GM23248 (cell line): ENCODE measurements at regions not wholly inside any gene's neighbourhood (a gene's known extent, or its start where the extent isn't known, plus 50 kb on each side); places are given as distances from the start of the nearest gene placed in this dataset.
"Not testable (repeated sequence)": the region's sequence is repeated elsewhere in the genome, so short reads cannot be mapped to it uniquely, and the experiment has no call there.

Experiments used
- DNase-seq: peaks from one replicate; pipeline ENCODE4 v3.0.0-alpha.2; 2015
- H2AFZ ChIP-seq: fragments of 200-600 bp; sonication (generic); 2 replicates; pipeline ENCODE4 v1.6.1; 2016; ENCODE audit warnings: antibody characterized with exemption
- H3F3A ChIP-seq: fragments of 200-600 bp; sonication (generic); 2 replicates; pipeline ENCODE4 v1.6.1; 2016; ENCODE audit warnings: mild to moderate bottlenecking, antibody characterized with exemption, mixed run types; ENCODE audit not compliant: insufficient read depth
- H3K27ac ChIP-seq: fragments of 200-600 bp; sonication (generic); 2 replicates; pipeline ENCODE4 v1.5.1; 2016; ENCODE audit warnings: mild to moderate bottlenecking
- H3K27me3 ChIP-seq: fragments of 200-600 bp; sonication (generic); replicated peaks from 2 replicates; pipeline ENCODE4 v1.6.1; 2016; ENCODE audit warnings: mild to moderate bottlenecking; ENCODE audit not compliant: insufficient read depth
- H3K36me3 ChIP-seq: fragments of 200-600 bp; sonication (generic); 2 replicates; pipeline ENCODE4 v1.6.1; 2016; ENCODE audit warnings: low read depth, mild to moderate bottlenecking
- H3K4me1 ChIP-seq: fragments of 200-600 bp; sonication (generic); 2 replicates; pipeline ENCODE4 v1.6.1; 2016; ENCODE audit warnings: mild to moderate bottlenecking; ENCODE audit not compliant: insufficient read depth
- H3K4me2 ChIP-seq: fragments of 200-600 bp; sonication (generic); one replicate; pipeline ENCODE4 v1.6.1; 2016; ENCODE audit warnings: mild to moderate bottlenecking; ENCODE audit not compliant: unreplicated experiment
- H3K4me3 ChIP-seq: fragments of 200-600 bp; sonication (generic); 2 replicates; pipeline ENCODE4 v1.5.1; 2016; ENCODE audit warnings: mild to moderate bottlenecking
- H3K79me2 ChIP-seq: fragments of 200-600 bp; sonication (generic); 2 replicates; pipeline ENCODE4 v1.6.1; 2016; ENCODE audit warnings: mild to moderate bottlenecking; ENCODE audit not compliant: insufficient read depth
- H3K9ac ChIP-seq: fragments of 200-600 bp; sonication (generic); 2 replicates; pipeline ENCODE4 v1.6.1; 2016; ENCODE audit warnings: mild to moderate bottlenecking
- H3K9me2 ChIP-seq: fragments of 200-600 bp; sonication (generic); 2 replicates; pipeline ENCODE4 v1.6.1; 2016; ENCODE audit warnings: mixed run types, mild to moderate bottlenecking, moderate library complexity; ENCODE audit not compliant: insufficient read depth
- H3K9me3 ChIP-seq: fragments of 200-600 bp; sonication (generic); one replicate; pipeline ENCODE4 v1.6.1; 2017; ENCODE audit warnings: low read depth
- H4K20me1 ChIP-seq: fragments of 200-600 bp; sonication (generic); 2 replicates; pipeline ENCODE4 v1.6.0; 2016; ENCODE audit not compliant: insufficient read depth
- EZH2 ChIP-seq: fragments of 200-600 bp; sonication (generic); IDR thresholded peaks from 2 replicates; pipeline ENCODE4 v1.6.1; 2018; ENCODE audit warnings: antibody characterized with exemption, mild to moderate bottlenecking; ENCODE audit not compliant: insufficient read depth, poor library complexity, severe bottlenecking
- EZH2phosphoT487 ChIP-seq: fragments of 200-600 bp; sonication (generic); IDR thresholded peaks from 2 replicates; pipeline ENCODE4 v1.6.1; 2018; ENCODE audit warnings: antibody characterized with exemption, moderate library complexity, mild to moderate bottlenecking, low read depth; ENCODE audit not compliant: insufficient read depth
- WGBS, 2 experiments: methylation state at CpG; one replicate each; pipeline ENCODE4 v1.1.6; 2015 to 2017; ENCODE audit warnings: low lambda C conversion rate in 2 of 2, low coverage in 1 of 2; ENCODE audit errors: missing lambda C conversion rate in 2 of 2; 5-methylcytosine and 5-hydroxymethylcytosine counted together
- in situ Hi-C: fragments of 300-500 bp; cut with MboI; formaldehyde crosslinking; loops from 2 replicates; pipeline ENCODE4 v1.15.0; 2020

- Histone ChIP-seq H3K4me1 (no peaks in the 10 kb centered on the region), H3F3A (no peaks in the 10 kb centered on the region), H3K9ac (no peak overlapping the region), H3K79me2 (no peaks in the 10 kb centered on the region), H3K9me3 (no peaks in the 10 kb centered on the region), H3K4me2 (no peak overlapping the region), H3K36me3 (no peaks in the 10 kb centered on the region), H2AFZ (no peak overlapping the region), H4K20me1 (no peaks in the 10 kb centered on the region), H3K27me3 (no peaks in the 10 kb centered on the region), H3K4me3 (no peak overlapping the region), H3K9me2 (no peaks in the 10 kb centered on the region), H3K27ac (no peak overlapping the region)
- DNase-seq: no peak
- in situ Hi-C loops: no loop called here
- no peak for TF ChIP-seq EZH2
- no peak for TF ChIP-seq EZH2phosphoT487
Measured at GRCh38 chr4:186857793-186858192, 134.1 kb upstream of the FAT1 start.

GRCh38 chr4:186858355-186858754 is 134.7 kb upstream of the FAT1 start:
- H3F3A ChIP-seq: no peaks in the 10 kb centered on the region
- no peak for TF ChIP-seq EZH2
- TF ChIP-seq EZH2phosphoT487: no peak
- no peaks in the 10 kb centered on the region for H3K79me2 ChIP-seq
- no peak overlapping the region for H3K4me3 ChIP-seq
- H3K4me1 ChIP-seq: no peaks in the 10 kb centered on the region
- H3K9me3 ChIP-seq: no peaks in the 10 kb centered on the region
- DNase-seq: no peak
- H3K27me3 ChIP-seq: no peaks in the 10 kb centered on the region
- no peaks in the 10 kb centered on the region for H3K36me3 ChIP-seq
- H4K20me1 ChIP-seq: no peaks in the 10 kb centered on the region
- in situ Hi-C loops: no loop called here
- no peak overlapping the region for H2AFZ ChIP-seq
- H3K9ac ChIP-seq: no peak overlapping the region
- 8 to 16% methylated on average over 1 of the region's 1 CpG for WGBS, 2 experiments
- H3K4me2 ChIP-seq: no peak overlapping the region
- no peak overlapping the region for H3K27ac ChIP-seq
- H3K9me2 ChIP-seq: no peaks in the 10 kb centered on the region

GRCh38 chr4:186859420-186859819 is 135.8 kb upstream of the FAT1 start:
- H3K4me3 ChIP-seq: no peak overlapping the region
- H3F3A ChIP-seq: no peaks in the 10 kb centered on the region
- WGBS, 2 experiments: 88 to 94% methylated on average over 1 of the region's 1 CpG
- H3K4me2 ChIP-seq: no peak overlapping the region
- H3K9ac ChIP-seq: no peak overlapping the region
- H3K36me3 ChIP-seq: no peaks in the 10 kb centered on the region
- H3K79me2 ChIP-seq: no peaks in the 10 kb centered on the region
- no peaks in the 10 kb centered on the region for H3K9me2 ChIP-seq
- H2AFZ ChIP-seq: no peak overlapping the region
- no peak overlapping the region for H3K27ac ChIP-seq
- H3K9me3 ChIP-seq: no peaks in the 10 kb centered on the region
- no peak for DNase-seq
- TF ChIP-seq EZH2phosphoT487 (no peak), EZH2 (no peak)
- no peaks in the 10 kb centered on the region for H3K27me3 ChIP-seq
- in situ Hi-C loops: no loop called here
- no peaks in the 10 kb centered on the region for H4K20me1 ChIP-seq
- H3K4me1 ChIP-seq: no peaks in the 10 kb centered on the region

GRCh38 chr4:186861317-186861716 is 137.7 kb upstream of the FAT1 start:
- Histone ChIP-seq H3K27me3 (no peaks in the 10 kb centered on the region), H3K9me2 (no peaks in the 10 kb centered on the region), H3F3A (no peaks in the 10 kb centered on the region), H3K9me3 (no peaks in the 10 kb centered on the region), H3K4me3 (no peak overlapping the region), H3K4me2 (no peak overlapping the region), H3K4me1 (no peaks in the 10 kb centered on the region), H3K36me3 (no peaks in the 10 kb centered on the region), H2AFZ (no peak overlapping the region), H3K9ac (no peak overlapping the region), H3K79me2 (no peaks in the 10 kb centered on the region), H4K20me1 (no peaks in the 10 kb centered on the region), H3K27ac (no peak overlapping the region)
- in situ Hi-C loops: no loop called here
- DNase-seq: no peak
- TF ChIP-seq EZH2: no peak
- no peak for TF ChIP-seq EZH2phosphoT487

- H3K9me2 ChIP-seq: no peaks in the 10 kb centered on the region
- no peak overlapping the region for H3K4me2 ChIP-seq
- DNase-seq: no peak
- H3K4me3 ChIP-seq: no peak overlapping the region
- TF ChIP-seq EZH2phosphoT487 (no peak), EZH2 (no peak)
- no peaks in the 10 kb centered on the region for H3K79me2 ChIP-seq
- H3K27me3 ChIP-seq: no peaks in the 10 kb centered on the region
- no peak overlapping the region for H3K27ac ChIP-seq
- H3K4me1 ChIP-seq: no peaks in the 10 kb centered on the region
- no peak overlapping the region for H3K9ac ChIP-seq
- H2AFZ ChIP-seq: no peak overlapping the region
- WGBS, 2 experiments: 72 to 77% methylated on average over 3 of the region's 3 CpGs
- H3K36me3 ChIP-seq: no peaks in the 10 kb centered on the region
- H4K20me1 ChIP-seq: no peaks in the 10 kb centered on the region
- H3K9me3 ChIP-seq: no peaks in the 10 kb centered on the region
- no peaks in the 10 kb centered on the region for H3F3A ChIP-seq
- in situ Hi-C loops: no loop called here
Measured at GRCh38 chr4:186871856-186872255, 148.2 kb upstream of the FAT1 start.

- H3K36me3 ChIP-seq, H3K27me3 ChIP-seq, in situ Hi-C loops, H3K79me2 ChIP-seq, H2AFZ ChIP-seq, H4K20me1 ChIP-seq, H3K9me2 ChIP-seq, H3K4me3 ChIP-seq, H3F3A ChIP-seq, H3K9me3 ChIP-seq, H3K4me2 ChIP-seq, H3K9ac ChIP-seq, H3K4me1 ChIP-seq, H3K27ac ChIP-seq, DNase-seq: not testable (repeated sequence)
- WGBS, 2 experiments: 52 to 75% methylated on average over 1 of the region's 1 CpG
Measured at GRCh38 chr4:186873095-186873494, 149.4 kb upstream of the FAT1 start.
